Osteoblast (primary cell): ENCODE measurements at regions not wholly inside any gene's neighbourhood (a gene's known extent, or its start where the extent isn't known, plus 50 kb on each side); places are given as distances from the start of the nearest gene placed in this dataset.

Experiments
- DNase-seq: peaks from one replicate; pipeline ENCODE4 v3.0.0; 2011; ENCODE audit warnings: low spot score, mixed read lengths; ENCODE audit not compliant: insufficient read length; ENCODE audit errors: missing footprints
- H2AFZ ChIP-seq: 2 replicates; pipeline ENCODE4 v1.6.0; 2011; ENCODE audit warnings: mild to moderate bottlenecking, low read length
- H3K27ac ChIP-seq: 2 replicates; pipeline ENCODE4 v1.5.1; 2011; ENCODE audit warnings: mild to moderate bottlenecking, low read depth, low read length, moderate library complexity
- H3K27me3 ChIP-seq: 2 replicates; pipeline ENCODE4 v1.6.0; 2012; ENCODE audit warnings: mild to moderate bottlenecking, control low read depth, inconsistent platforms, low read length, moderate library complexity; ENCODE audit not compliant: insufficient read depth
- H3K36me3 ChIP-seq: 2 replicates; pipeline ENCODE4 v1.5.1; 2011; ENCODE audit warnings: mild to moderate bottlenecking, low read length, control low read depth, moderate library complexity; ENCODE audit not compliant: insufficient read depth
- H3K4me1 ChIP-seq: 2 replicates; pipeline ENCODE4 v1.5.1; 2011; ENCODE audit warnings: mild to moderate bottlenecking, low read length, control low read depth, moderate library complexity; ENCODE audit not compliant: insufficient read depth
- H3K4me2 ChIP-seq: 2 replicates; pipeline ENCODE4 v1.6.0; 2011; ENCODE audit warnings: mild to moderate bottlenecking, low read length; ENCODE audit not compliant: insufficient read depth
- H3K4me3 ChIP-seq: fragments of 200-600 bp; sonication (generic); 3 replicates; pipeline ENCODE4 v1.5.1; 2012; ENCODE audit warnings: mild to moderate bottlenecking, low read length, inconsistent platforms; ENCODE audit not compliant: insufficient read depth
- H3K79me2 ChIP-seq: 2 replicates; pipeline ENCODE4 v1.6.0; 2012; ENCODE audit warnings: mild to moderate bottlenecking, low read length, control low read depth, inconsistent platforms; ENCODE audit not compliant: insufficient read depth
- H3K9me3 ChIP-seq: 2 replicates; pipeline ENCODE4 v1.5.1; 2011; ENCODE audit warnings: low read depth, low read length, control low read depth
- H4K20me1 ChIP-seq: 2 replicates; pipeline ENCODE4 v1.6.0; 2012; ENCODE audit warnings: mild to moderate bottlenecking, low read length, control low read depth; ENCODE audit not compliant: insufficient read depth
- CTCF ChIP-seq: IDR thresholded peaks from 2 replicates; pipeline ENCODE4 v1.5.1; 2011; ENCODE audit warnings: mild to moderate bottlenecking, low read depth, low read length, moderate library complexity; ENCODE audit errors: extremely low read depth

- Histone ChIP-seq H3K79me2 (no peaks in the 10 kb centered on the region), H3K36me3 (no peaks in the 10 kb centered on the region), H3K27me3 (no peaks in the 10 kb centered on the region), H3K9me3 (no peaks in the 10 kb centered on the region), H4K20me1 (no peaks in the 10 kb centered on the region), H3K27ac (no peak overlapping the region), H3K4me2 (no peak overlapping the region), H3K4me1 (no peaks in the 10 kb centered on the region), H2AFZ (no peak overlapping the region), H3K4me3 (no peak overlapping the region)
- no peak for TF ChIP-seq CTCF
- DNase-seq = no peak
Observed at GRCh38 chr4:133347409-133347808, 198.3 kb downstream of the PCDH10 start.

- Histone ChIP-seq H3K4me1 (no peaks in the 10 kb centered on the region), H3K27me3 (no peaks in the 10 kb centered on the region), H3K36me3 (no peaks in the 10 kb centered on the region), H2AFZ (no peak overlapping the region), H3K27ac (no peak overlapping the region), H3K4me2 (no peak overlapping the region), H3K79me2 (no peaks in the 10 kb centered on the region), H3K4me3 (no peak overlapping the region), H4K20me1 (no peaks in the 10 kb centered on the region), H3K9me3 (no peaks in the 10 kb centered on the region)
- DNase-seq = no peak
- TF ChIP-seq CTCF = no peak
Observed at GRCh38 chr4:133324491-133324890, 175.4 kb downstream of the PCDH10 start.

- H2AFZ ChIP-seq = no peak overlapping the region
- H3K27me3 ChIP-seq = no peaks in the 10 kb centered on the region
- no peaks in the 10 kb centered on the region for H3K9me3 ChIP-seq
- TF ChIP-seq CTCF = no peak
- DNase-seq = no peak
- H3K4me2 ChIP-seq = no peak overlapping the region
- no peaks in the 10 kb centered on the region for H3K4me1 ChIP-seq
- no peaks in the 10 kb centered on the region for H3K36me3 ChIP-seq
- no peaks in the 10 kb centered on the region for H3K79me2 ChIP-seq
- no peaks in the 10 kb centered on the region for H4K20me1 ChIP-seq
- no peak overlapping the region for H3K4me3 ChIP-seq
- no peak overlapping the region for H3K27ac ChIP-seq
Observed at GRCh38 chr4:133323670-133324069, 174.6 kb downstream of the PCDH10 start.

GRCh38 chr4:133320576-133321170 is 171.6 kb downstream of the PCDH10 start:
- H3K36me3 ChIP-seq = no peaks in the 10 kb centered on the region
- H3K9me3 ChIP-seq = no peaks in the 10 kb centered on the region
- H3K27ac ChIP-seq = no peak overlapping the region
- peak; percentile 53 for TF ChIP-seq CTCF
- no peak for DNase-seq
- H2AFZ ChIP-seq = no peak overlapping the region
- no peak overlapping the region for H3K4me3 ChIP-seq
- H3K79me2 ChIP-seq = no peaks in the 10 kb centered on the region
- H3K27me3 ChIP-seq = no peaks in the 10 kb centered on the region
- H4K20me1 ChIP-seq = no peaks in the 10 kb centered on the region
- no peak overlapping the region for H3K4me2 ChIP-seq
- no peaks in the 10 kb centered on the region for H3K4me1 ChIP-seq
